H1 (cell line): ENCODE measurements at regions not wholly inside any gene's neighbourhood (a gene's known extent, or its start where the extent isn't known, plus 50 kb on each side); places are given as distances from the start of the nearest gene placed in this dataset.

Experiments
- CTCF ChIA-PET: fragments of 300-600 bp; sonication (Branson Sonifier 250); formaldehyde crosslinking; loops from one replicate; lab custom pipeline; 2021; ENCODE audit not compliant: partially characterized antibody; lab: Charles Lee
- POLR2A ChIA-PET: fragments of 300-600 bp; sonication (Branson Sonifier 250); formaldehyde crosslinking; loops from one replicate; lab custom pipeline; 2021; ENCODE audit warnings: inconsistent platforms; ENCODE audit not compliant: partially characterized antibody; lab: Charles Lee
- DNase-seq, 2 experiments: peaks; one replicate each; pipeline versions ENCODE4 v3.0.0 to v3.0.0-alpha.2; 2010 to 2022; ENCODE audit warnings: low spot score in 2 of 2, low read depth in 1 of 2, mixed read lengths in 1 of 2
- FAIRE-seq: peaks from 2 replicates; lab custom pipeline; 2011; peaks lifted over from hg19 to GRCh38; lab: Jason Lieb, UNC
- H2AFZ ChIP-seq: 2 replicates; pipeline ENCODE4 v1.8.1; 2012; ENCODE audit warnings: low read length, inconsistent platforms
- H2AK5ac ChIP-seq: 2 replicates; pipeline ENCODE4 v1.6.1; 2013; ENCODE audit warnings: low read depth, low read length
- H2BK120ac ChIP-seq: replicated peaks from 2 replicates; pipeline ENCODE3; 2013; ENCODE audit warnings: low read depth, low read length, inconsistent platforms
- H2BK12ac ChIP-seq: 2 replicates; pipeline ENCODE4 v1.6.1; 2013; ENCODE audit warnings: low read depth, low read length
- H2BK15ac ChIP-seq: 2 replicates; pipeline ENCODE4 v1.6.1; 2013; ENCODE audit warnings: low read length
- H2BK20ac ChIP-seq: 2 replicates; pipeline ENCODE4 v1.6.1; 2013; ENCODE audit warnings: low read length
- H2BK5ac ChIP-seq: 2 replicates; pipeline ENCODE4 v1.6.1; 2013; ENCODE audit warnings: low read depth, low read length
- H3K14ac ChIP-seq: 2 replicates; pipeline ENCODE4 v1.6.1; 2013; ENCODE audit warnings: inconsistent platforms; ENCODE audit not compliant: insufficient read length
- H3K18ac ChIP-seq: 2 replicates; pipeline ENCODE4 v1.6.1; 2013; ENCODE audit warnings: low read length; ENCODE audit errors: extremely low read depth
- H3K23ac ChIP-seq: 2 replicates; pipeline ENCODE4 v1.6.1; 2013; ENCODE audit warnings: inconsistent platforms; ENCODE audit not compliant: insufficient read length
- H3K23me2 ChIP-seq: 2 replicates; pipeline ENCODE4 v1.6.1; 2013; ENCODE audit warnings: low read depth, low read length
- H3K27ac ChIP-seq: 2 replicates; pipeline ENCODE4 v1.6.1; 2011; ENCODE audit warnings: low read depth, low read length, inconsistent platforms
- H3K27me3 ChIP-seq, 4 experiments: replicated peaks in 1 of 4; 1 replicate in 1 of 4; 2 replicates in 3 of 4; pipeline versions ENCODE4 v1.6.1 to v1.8.1; 2011 to 2013; ENCODE audit warnings: low read length in 3 of 4, mild to moderate bottlenecking in 3 of 4, inconsistent platforms in 2 of 4, mixed read lengths in 2 of 4, moderate library complexity in 1 of 4; ENCODE audit not compliant: control insufficient read depth in 3 of 4, insufficient read depth in 3 of 4; ENCODE audit errors: extremely low read depth in 1 of 4
- H3K36me3 ChIP-seq, 4 experiments: 2 replicates each; pipeline versions ENCODE4 v1.6.1 to v1.8.1; 2011 to 2013; ENCODE audit warnings: mild to moderate bottlenecking in 4 of 4, low read length in 3 of 4, moderate library complexity in 2 of 4, control low read depth in 1 of 4, inconsistent platforms in 1 of 4; ENCODE audit not compliant: insufficient read depth in 4 of 4, control insufficient read depth in 2 of 4
- H3K4ac ChIP-seq: replicated peaks from 2 replicates; pipeline ENCODE3; 2013; ENCODE audit warnings: low read length, low read depth, mixed read lengths, inconsistent platforms; ENCODE audit not compliant: insufficient read length
- H3K4me1 ChIP-seq, 4 experiments: replicated peaks in 1 of 4; 1 replicate in 1 of 4; 2 replicates in 3 of 4; pipeline versions ENCODE4 v1.6.1 to v1.8.1; 2011 to 2013; ENCODE audit warnings: low read length in 3 of 4, inconsistent platforms in 2 of 4, mixed read lengths in 1 of 4; ENCODE audit not compliant: insufficient read depth in 4 of 4, control insufficient read depth in 3 of 4
- H3K4me2 ChIP-seq, 2 experiments: 2 replicates each; pipeline versions ENCODE4 v1.6.1 to v1.8.1; 2011 to 2013; ENCODE audit warnings: low read depth in 2 of 2, low read length in 2 of 2, control low read depth in 1 of 2, inconsistent platforms in 1 of 2, mild to moderate bottlenecking in 1 of 2; ENCODE audit not compliant: insufficient read depth in 1 of 2
- H3K4me3 ChIP-seq, 4 experiments: fragments of 200-600, 300-600 bp in 1 of 4; sonication (generic), shearing (Covaris generic), sonication (Bioruptor Twin) in 1 of 4; 2 replicates each; pipeline versions ENCODE4 v1.5.1 to v1.8.1; 2011 to 2016; ENCODE audit warnings: low read length in 4 of 4, low read depth in 3 of 4, control low read depth in 2 of 4, inconsistent platforms in 2 of 4, mild to moderate bottlenecking in 2 of 4, mixed read lengths in 1 of 4, moderate library complexity in 1 of 4; ENCODE audit not compliant: insufficient read depth in 2 of 4; ENCODE audit errors: extremely low read depth in 1 of 4
- H3K56ac ChIP-seq: replicated peaks from 2 replicates; pipeline ENCODE3; 2013; ENCODE audit warnings: low read depth, mild to moderate bottlenecking, mixed read lengths, low read length, inconsistent platforms; ENCODE audit not compliant: insufficient read length
- H3K79me1 ChIP-seq: 2 replicates; pipeline ENCODE4 v1.6.1; 2013; ENCODE audit warnings: low read depth, low read length, control low read depth
- H3K79me2 ChIP-seq, 2 experiments: 2 replicates each; pipeline versions ENCODE4 v1.6.1 to v1.8.1; 2012 to 2013; ENCODE audit warnings: low read length in 2 of 2, mild to moderate bottlenecking in 2 of 2, inconsistent platforms in 1 of 2; ENCODE audit not compliant: insufficient read depth in 2 of 2, control insufficient read depth in 1 of 2
- H3K9ac ChIP-seq, 4 experiments: replicated peaks in 1 of 4; 1 replicate in 1 of 4; 2 replicates in 3 of 4; pipeline versions ENCODE4 v1.6.1 to v1.8.1; 2011 to 2013; ENCODE audit warnings: low read depth in 3 of 4, low read length in 3 of 4, control low read depth in 2 of 4, mild to moderate bottlenecking in 2 of 4, moderate library complexity in 2 of 4, inconsistent platforms in 1 of 4; ENCODE audit errors: extremely low read depth in 1 of 4
- H3K9me3 ChIP-seq, 2 experiments: 2 replicates each; pipeline versions ENCODE4 v1.6.1 to v1.8.1; 2012 to 2013; ENCODE audit warnings: mild to moderate bottlenecking in 2 of 2, moderate library complexity in 2 of 2, control low read depth in 1 of 2, inconsistent platforms in 1 of 2, low read depth in 1 of 2, low read length in 1 of 2, mixed read lengths in 1 of 2; ENCODE audit not compliant: insufficient read depth in 2 of 2
- H4K20me1 ChIP-seq, 2 experiments: replicated peaks in 1 of 2; 2 replicates each; pipeline versions ENCODE3 to v1.8.1; 2011 to 2013; ENCODE audit warnings: inconsistent platforms in 2 of 2, low read length in 2 of 2, mild to moderate bottlenecking in 1 of 2; ENCODE audit not compliant: insufficient read depth in 2 of 2, control insufficient read depth in 1 of 2
- H4K5ac ChIP-seq: 2 replicates; pipeline ENCODE4 v1.6.1; 2013; ENCODE audit warnings: low read length, low read depth, mixed read lengths, inconsistent platforms; ENCODE audit not compliant: insufficient read length
- H4K8ac ChIP-seq: 2 replicates; pipeline ENCODE4 v1.8.0; 2013; ENCODE audit warnings: mild to moderate bottlenecking, moderate library complexity, low read length, inconsistent platforms; ENCODE audit not compliant: insufficient read depth; ENCODE audit errors: extremely low read depth
- H4K91ac ChIP-seq: replicated peaks from 2 replicates; pipeline ENCODE3; 2013; ENCODE audit warnings: low read length, mixed read lengths, inconsistent platforms; ENCODE audit not compliant: insufficient read length
- ATF3 ChIP-seq: IDR thresholded peaks from 2 replicates; pipeline ENCODE4 v1.6.1; 2011; ENCODE audit warnings: low read depth, mild to moderate bottlenecking, low read length; ENCODE audit not compliant: insufficient read depth
- BCL11A ChIP-seq, 2 experiments: IDR thresholded peaks; one replicate each; pipeline ENCODE4 v1.6.1; 2011; ENCODE audit warnings: low read depth in 2 of 2, low read length in 2 of 2, mild to moderate bottlenecking in 2 of 2
- CBX8 ChIP-seq: fragments of 300-800, 300-1000 bp; sonication (generic); IDR thresholded peaks from 2 replicates; pipeline ENCODE4 v1.7.1; 2016; ENCODE audit warnings: low read depth, low read length, borderline replicate concordance
- CTBP2 ChIP-seq: IDR thresholded peaks from 2 replicates; pipeline ENCODE4 v1.7.0; 2011; ENCODE audit warnings: borderline replicate concordance, mild to moderate bottlenecking, moderate library complexity, mixed read lengths, low read length; ENCODE audit not compliant: insufficient read depth, insufficient read length
- CTCF ChIP-seq, 3 experiments: IDR thresholded peaks; 1 replicate in 2 of 3; 2 replicates in 1 of 3; pipeline versions ENCODE4 v1.5.1 to v1.6.1; 2011; ENCODE audit warnings: low read length in 3 of 3, mild to moderate bottlenecking in 3 of 3, inconsistent platforms in 2 of 3, low read depth in 1 of 3, moderate library complexity in 1 of 3; ENCODE audit not compliant: insufficient read depth in 1 of 3; ENCODE audit errors: control extremely low read depth in 1 of 3
- EGR1 ChIP-seq: IDR thresholded peaks from 2 replicates; pipeline ENCODE4 v1.6.1; 2011; ENCODE audit warnings: low read depth, low read length, borderline replicate concordance
- NRF1 ChIP-seq: IDR thresholded peaks from 2 replicates; pipeline ENCODE4 v1.6.1; 2011; ENCODE audit warnings: mild to moderate bottlenecking, low read depth, low read length, improper control_type of control experiment
- POLR2AphosphoS5 ChIP-seq: IDR thresholded peaks from 2 replicates; pipeline ENCODE4 v1.6.1; 2011; ENCODE audit warnings: low read depth, low read length
- SAP30 ChIP-seq: fragments of 300-600 bp; sonication (generic); IDR thresholded peaks from 2 replicates; pipeline ENCODE4 v1.7.1; 2012; ENCODE audit warnings: low read length, moderate library complexity, mild to moderate bottlenecking, inconsistent platforms; ENCODE audit not compliant: insufficient read depth, insufficient replicate concordance
- TEAD4 ChIP-seq: IDR thresholded peaks from 2 replicates; pipeline ENCODE4 v1.6.1; 2012; ENCODE audit warnings: low read depth, low read length, inconsistent platforms, mixed read lengths
- WGBS, 2 experiments: shearing (Covaris generic) in 1 of 2; methylation state at CpG; one replicate each; pipeline versions ENCODE4 v1.1.6 to v1.1.7; 2013 to 2015; ENCODE audit warnings: low lambda C conversion rate in 2 of 2, mixed read lengths in 2 of 2, inconsistent platforms in 1 of 2, low coverage in 1 of 2, missing lambda C conversion rate in 1 of 2; ENCODE audit not compliant: insufficient replicate concordance in 2 of 2, insufficient coverage in 1 of 2, insufficient read length in 1 of 2; ENCODE audit errors: extremely low coverage in 1 of 2, missing lambda C conversion rate in 1 of 2; 5-methylcytosine and 5-hydroxymethylcytosine counted together

- H3K27me3 ChIP-seq: no peaks in the 10 kb centered on the region
- no peaks in the 10 kb centered on the region for H4K20me1 ChIP-seq
- DNase-seq (no peak), FAIRE-seq (no peak)
- no peaks in the 10 kb centered on the region; the same call in 1 of the 2 replicates for H3K79me1 ChIP-seq
- no peak overlapping the region for H4K5ac ChIP-seq
- H4K91ac ChIP-seq: no peak overlapping the region
- H3K23me2 ChIP-seq: peaks cover 1% of the 10 kb centered on the region; the same call in 1 of the 2 replicates
- H3K9ac ChIP-seq: no peak overlapping the region; a peak in 1 of 7 replicates
- ChIA-PET CTCF (interaction anchor here (0.7 to 1.9 kb wide), 5 partner anchors 12 to 200 kb away, joined by 3 to 5 read pairs (median 4); no protein-coding TSS in a partner anchor), POLR2A (no interaction called here)
- H3K14ac ChIP-seq: no peak overlapping the region
- 88% methylated on average over 10 of the region's 12 CpGs; no CpG with 5 or more reads in 1 of the 2 experiments for WGBS, 2 experiments
- H3K56ac ChIP-seq: no peak overlapping the region
- no peak overlapping the region for H3K27ac ChIP-seq
- no peak overlapping the region for H2BK5ac ChIP-seq
- no peak overlapping the region for H2BK12ac ChIP-seq
- no peak overlapping the region for H3K4me2 ChIP-seq
- H2BK120ac ChIP-seq: no peak overlapping the region
- no peak overlapping the region for H2AK5ac ChIP-seq
- no peaks in the 10 kb centered on the region for H3K36me3 ChIP-seq
- no peak overlapping the region for H3K23ac ChIP-seq
- no peak overlapping the region for H3K4ac ChIP-seq
- H3K4me1 ChIP-seq: no peaks in the 10 kb centered on the region
- no peak overlapping the region for H3K18ac ChIP-seq
- peaks cover 0 to 3% of the 10 kb centered on the region in 2 experiments; a peak in 1 of 4 replicates for H3K9me3 ChIP-seq
- H3K4me3 ChIP-seq: no peak overlapping the region
- H2BK20ac ChIP-seq: no peak overlapping the region
- no peak overlapping the region for H2BK15ac ChIP-seq
- H2AFZ ChIP-seq: no peak overlapping the region
- no peak overlapping the region; the same call in 1 of the 2 replicates for H4K8ac ChIP-seq
- H3K79me2 ChIP-seq: no peaks in the 10 kb centered on the region
- no peak for TF ChIP-seq CBX8
- TF ChIP-seq ATF3: no peak
- no peak for TF ChIP-seq TEAD4
- no peak for TF ChIP-seq CTBP2
- no peak for TF ChIP-seq EGR1
- TF ChIP-seq BCL11A (IDR thresholded peaks at IDR 0.05; ENCODE audit: low read depth in 2 of 2, low read length in 2 of 2): no peak
- TF ChIP-seq NRF1: no peak
- TF ChIP-seq POLR2AphosphoS5: no peak
- TF ChIP-seq SAP30: no peak
- no peak for TF ChIP-seq CTCF (IDR thresholded peaks at IDR 0.05; ENCODE audit: control extremely low read depth in 1 of 3, insufficient read depth in 1 of 3, low read depth in 1 of 3, low read length in 3 of 3)
Observed at GRCh38 chr17:79459003-79459655, 151.7 kb downstream of the RBFOX3 start.
